Kidney epithelial cell (primary cell): ENCODE measurements at regions not wholly inside any gene's neighbourhood (a gene's known extent, or its start where the extent isn't known, plus 50 kb on each side); places are given as distances from the start of the nearest gene placed in this dataset.
A peak's percentile ranks its signal among the peaks of the same experiment; 100 is the strongest.

Source experiments
- DNase-seq: peaks from one replicate; pipeline ENCODE4 v3.0.0-alpha.2; 2010; ENCODE audit warnings: low read depth
- H3K27me3 ChIP-seq: 2 replicates; pipeline ENCODE4 v1.6.0; 2011; ENCODE audit warnings: low read length; ENCODE audit not compliant: control insufficient read depth, insufficient read depth
- H3K36me3 ChIP-seq: 2 replicates; pipeline ENCODE4 v1.5.1; 2011; ENCODE audit warnings: low read length; ENCODE audit not compliant: control insufficient read depth, insufficient read depth
- H3K4me3 ChIP-seq: 2 replicates; pipeline ENCODE4 v1.5.1; 2011; ENCODE audit warnings: low read depth, mild to moderate bottlenecking, control low read depth, low read length
- CTCF ChIP-seq: IDR thresholded peaks from 2 replicates; pipeline ENCODE4 v1.5.1; 2011; ENCODE audit warnings: mild to moderate bottlenecking, moderate library complexity, low read length, control low read depth, inconsistent platforms; ENCODE audit not compliant: insufficient read depth, poor library complexity, severe bottlenecking

- no peak overlapping the region for H3K4me3 ChIP-seq
- H3K27me3 ChIP-seq, result no peaks in the 10 kb centered on the region
- DNase-seq, result peak; percentile 2
- TF ChIP-seq CTCF, result peak; percentile 83
- no peaks in the 10 kb centered on the region for H3K36me3 ChIP-seq
Measured at GRCh38 chr2:40554665-40555294, 102.9 kb upstream of the SLC8A1 start.

- no peaks in the 10 kb centered on the region for H3K36me3 ChIP-seq
- no peaks in the 10 kb centered on the region for H3K27me3 ChIP-seq
- TF ChIP-seq CTCF, result no peak
- H3K4me3 ChIP-seq, result no peak overlapping the region
- DNase-seq, result no peak
Measured at GRCh38 chr2:40556293-40556692, 104.4 kb upstream of the SLC8A1 start.

- no peak for DNase-seq
- TF ChIP-seq CTCF, result no peak
- Histone ChIP-seq H3K27me3 (no peaks in the 10 kb centered on the region), H3K4me3 (no peak overlapping the region), H3K36me3 (no peaks in the 10 kb centered on the region)
Measured at GRCh38 chr2:40556739-40557138, 104.8 kb upstream of the SLC8A1 start.

- TF ChIP-seq CTCF, result no peak
- Histone ChIP-seq H3K4me3 (no peak overlapping the region), H3K27me3 (no peaks in the 10 kb centered on the region), H3K36me3 (no peaks in the 10 kb centered on the region)
- no peak for DNase-seq
Measured at GRCh38 chr2:40558761-40559160, 106.9 kb upstream of the SLC8A1 start.

- no peak overlapping the region for H3K4me3 ChIP-seq
- no peaks in the 10 kb centered on the region for H3K27me3 ChIP-seq
- no peaks in the 10 kb centered on the region for H3K36me3 ChIP-seq
- no peak for DNase-seq
- TF ChIP-seq CTCF, result no peak
Measured at GRCh38 chr2:40559175-40559574, 107.3 kb upstream of the SLC8A1 start.

GRCh38 chr2:40564184-40564583, 112.3 kb upstream of the SLC8A1 start:
- Histone ChIP-seq H3K36me3 (no peaks in the 10 kb centered on the region), H3K27me3 (no peaks in the 10 kb centered on the region), H3K4me3 (no peak overlapping the region)
- DNase-seq, result no peak
- TF ChIP-seq CTCF, result no peak
